A204.1 (cell line): ENCODE measurements at regions not wholly inside any gene's neighbourhood (a gene's known extent, or its start where the extent isn't known, plus 50 kb on each side); places are given as distances from the start of the nearest gene placed in this dataset.
"Not testable (repeated sequence)": the region's sequence is repeated elsewhere in the genome, so short reads cannot be mapped to it uniquely, and the experiment has no call there.

ENCODE experiments used
- FAIRE-seq: peaks from 2 replicates; lab custom pipeline; 2012; peaks lifted over from hg19 to GRCh38; lab: Jason Lieb, UNC

GRCh38 chr5:135094339-135095051 lies 60.5 kb upstream of the PITX1 start:
- no peak for FAIRE-seq

GRCh38 chr5:135093483-135093882 lies 59.5 kb upstream of the PITX1 start:
- FAIRE-seq, result not testable (repeated sequence)

DNA sequence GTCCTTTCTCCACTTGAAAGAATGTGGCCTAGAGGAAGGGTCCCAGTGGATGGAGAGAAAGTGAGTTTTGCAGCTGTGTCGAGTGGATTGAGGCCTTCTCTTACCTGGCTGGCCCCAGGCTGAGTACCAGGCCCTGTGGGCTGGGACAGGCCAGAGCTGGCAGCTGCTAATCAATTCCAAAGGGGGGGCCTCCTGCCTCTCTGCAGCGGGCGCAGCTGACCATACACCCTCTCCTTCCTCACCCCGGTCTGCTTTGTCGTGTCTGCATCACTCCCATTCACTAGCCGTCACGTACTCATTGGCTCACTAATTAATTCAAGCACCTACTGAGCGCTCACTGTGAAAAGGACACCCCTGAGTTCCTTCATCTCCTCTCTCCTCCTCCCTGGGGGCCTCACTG lies 58.4 kb upstream of the PITX1 start:
- no peak for FAIRE-seq

DNA sequence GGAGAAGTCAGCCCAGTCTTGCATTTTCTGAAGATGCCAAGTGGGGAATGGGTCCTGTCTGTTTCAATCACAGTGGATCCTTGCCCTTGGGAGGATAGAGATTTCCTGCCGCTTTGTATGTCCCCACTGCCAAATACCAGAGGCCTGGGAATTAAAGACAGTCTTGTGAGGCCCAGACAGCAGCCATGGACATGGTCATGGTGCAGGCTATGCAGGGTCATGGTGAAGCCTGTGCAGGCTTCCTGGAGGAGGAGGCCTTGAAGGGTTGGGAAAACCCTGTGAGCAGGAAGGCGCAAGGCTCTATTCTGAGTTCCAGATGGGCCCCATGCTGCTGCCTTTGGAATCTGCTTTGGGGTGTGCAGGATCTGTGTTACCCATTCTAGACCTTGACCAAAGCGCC lies 57.3 kb upstream of the PITX1 start:
- no peak for FAIRE-seq

DNA sequence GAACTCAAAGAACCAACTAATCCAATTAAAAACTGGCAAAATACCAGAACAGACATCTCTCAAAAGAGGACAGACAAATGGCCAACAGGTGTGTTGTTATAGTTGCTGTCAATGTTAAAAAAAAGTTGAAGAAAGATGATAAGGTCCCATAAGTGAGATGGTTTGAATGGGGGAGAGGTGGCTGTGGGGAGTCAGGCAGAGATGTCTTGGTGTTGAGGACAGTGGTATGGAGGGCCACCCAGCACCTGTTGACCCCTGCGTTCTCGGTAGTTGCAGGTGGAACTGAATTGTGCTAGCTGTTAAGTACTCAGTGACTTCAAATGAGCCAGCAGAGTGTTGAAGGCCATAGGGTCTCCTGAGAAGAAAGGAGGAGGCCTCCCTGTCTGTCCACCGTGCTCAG lies 55.9 kb upstream of the PITX1 start:
- FAIRE-seq, result no peak

DNA sequence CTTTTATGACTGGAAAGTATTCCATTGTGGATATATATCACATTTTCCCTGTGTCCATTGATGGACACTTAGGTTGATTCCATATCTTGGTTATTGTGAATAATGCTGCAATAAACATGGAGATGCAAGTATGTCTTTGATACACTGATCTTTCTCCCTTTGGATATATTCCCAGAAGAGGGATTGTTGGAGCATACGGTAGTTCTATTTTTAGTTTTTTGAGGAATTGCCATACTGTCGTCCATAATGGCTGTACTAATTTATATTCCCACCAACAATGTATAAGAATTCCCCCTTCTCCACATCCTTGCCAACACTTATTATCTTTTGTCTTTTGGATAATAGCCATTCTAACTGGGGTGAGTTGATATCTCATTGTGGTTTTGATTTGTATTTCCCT lies 54.9 kb upstream of the PITX1 start:
- no peak for FAIRE-seq

- no peak for FAIRE-seq
Measured at GRCh38 chr5:135087950-135088349, 53.9 kb upstream of the PITX1 start.

GRCh38 chr5:135085936-135086725 lies 52.1 kb upstream of the PITX1 start:
- FAIRE-seq, result no peak

DNA sequence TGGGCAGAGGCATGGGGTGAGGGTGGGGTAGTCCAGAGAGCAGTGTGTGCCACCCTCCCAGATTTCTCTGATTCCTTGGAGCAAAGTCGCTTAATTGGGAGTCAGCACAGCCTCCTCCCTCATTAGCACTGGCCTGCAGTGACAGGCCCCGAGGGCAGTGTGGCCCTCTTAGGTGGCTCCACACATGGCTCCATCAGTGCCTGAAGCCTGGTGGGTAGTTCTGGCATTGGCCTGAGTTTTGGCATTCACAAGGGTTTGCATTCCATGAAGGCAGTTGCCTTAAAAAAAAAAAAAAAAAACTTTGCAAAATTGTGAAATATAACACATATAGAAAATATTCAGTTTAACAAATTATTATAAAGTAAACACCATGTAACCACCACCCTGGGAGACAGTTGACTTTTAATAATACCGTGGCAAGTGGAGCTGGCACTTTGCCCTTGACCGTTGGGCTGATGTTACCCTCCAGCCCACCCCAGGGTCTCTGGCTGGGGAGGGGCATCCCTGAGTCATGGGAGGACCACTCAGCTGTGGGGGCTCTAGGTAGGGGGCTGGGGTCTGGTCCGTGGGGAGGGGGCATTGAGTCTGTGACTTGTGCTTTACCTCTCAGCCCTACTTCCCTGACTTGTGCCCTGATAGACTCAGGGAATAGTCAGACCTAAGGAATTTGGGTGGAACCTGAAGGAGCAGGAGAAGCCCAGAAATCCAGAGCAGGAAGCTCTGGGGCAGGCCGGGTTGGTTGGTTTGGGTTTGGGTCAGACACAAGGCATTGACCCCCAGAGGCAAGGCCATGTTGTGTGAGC lies 51.3 kb upstream of the PITX1 start:
- no peak for FAIRE-seq
